ENCODE measurements at regions not wholly inside any gene's neighbourhood (a gene's known extent, or its start where the extent isn't known, plus 50 kb on each side); places are given as distances from the start of the nearest gene placed in this dataset.

DNA sequence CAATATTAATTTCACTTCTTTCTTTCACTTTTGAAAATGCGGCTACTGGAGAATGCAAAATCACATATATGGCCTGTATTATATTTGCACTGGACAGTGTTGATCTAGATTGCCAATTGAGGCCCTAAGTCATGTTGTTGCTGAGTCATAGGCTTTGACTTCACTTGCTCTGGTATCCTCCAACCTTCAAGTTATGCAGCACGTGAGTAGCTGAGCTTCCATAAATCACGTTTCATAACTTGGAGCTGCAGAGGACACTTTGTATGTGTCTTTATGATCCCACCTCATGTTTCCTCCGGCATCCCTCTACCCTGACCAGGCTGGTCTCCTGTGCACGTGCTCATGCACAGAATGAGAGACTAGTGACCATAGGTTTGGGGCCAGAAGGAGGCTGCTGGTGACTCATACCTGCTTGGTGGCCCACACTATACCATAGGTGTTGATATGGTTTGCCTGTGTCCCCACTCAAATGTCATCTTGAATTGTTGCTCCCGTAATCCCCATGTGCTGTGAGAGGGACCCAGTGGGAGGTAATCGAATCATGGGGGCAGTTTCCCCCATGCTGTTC lies 103.0 kb upstream of the TSPAN2 start:
- Histone ChIP-seq H3K27ac (ENCODE audit: insufficient read depth in 1 of 2, low read depth in 1 of 2, low read length in 2 of 2, poor library complexity in 1 of 2, severe bottlenecking in 2 of 2) (no peak overlapping the region), H3K9me3 (ENCODE audit: control extremely low read depth in 1 of 5, control insufficient read depth in 4 of 5, insufficient read depth in 2 of 5, low read depth in 1 of 5, low read length in 4 of 5) (no peaks in the 10 kb centered on the region), H3K27me3 (replicated peaks in 2 of 5; ENCODE audit: control insufficient read depth in 4 of 5, insufficient read depth in 5 of 5, low read length in 4 of 5) (peaks cover 0 to 4% (median 0%) of the 10 kb centered on the region in 5 experiments), H3K4me1 (ENCODE audit: control extremely low read depth in 1 of 4, control insufficient read depth in 4 of 4, insufficient read depth in 4 of 4, low read length in 3 of 4) (no peaks in the 10 kb centered on the region), H3K36me3 (ENCODE audit: control insufficient read depth in 4 of 4, insufficient read depth in 4 of 4, low read length in 3 of 4) (no peaks in the 10 kb centered on the region), H3K4me3 (ENCODE audit: control insufficient read depth in 1 of 7, extremely low read depth in 1 of 7, insufficient read depth in 4 of 7, low read depth in 2 of 7, low read length in 6 of 7) (no peak overlapping the region)
- 77% methylated on average over 4 of the region's 7 CpGs for WGBS (ENCODE audit: insufficient coverage)
- ChIA-PET POLR2A (no interaction called here), CTCF (no interaction called here)
- no peak for DNase-seq

DNA sequence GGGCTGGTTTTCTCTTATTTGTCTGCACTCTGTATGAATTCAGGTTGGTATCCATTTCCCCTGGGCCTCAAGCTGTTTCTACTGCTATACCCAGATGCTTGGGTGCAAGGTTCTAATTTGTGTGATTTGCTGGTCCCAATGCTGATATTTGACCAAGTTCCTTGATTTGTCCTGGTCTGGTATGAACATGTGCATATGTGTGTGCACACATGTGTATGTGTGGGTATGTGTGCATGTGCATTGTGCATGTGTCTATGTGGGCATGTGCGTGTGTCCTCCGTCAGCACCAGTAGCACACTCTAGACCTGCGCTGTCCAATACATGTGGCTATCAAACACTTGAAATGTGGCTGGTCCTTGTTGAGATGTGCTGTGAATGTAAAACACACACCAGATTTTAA lies 102.4 kb upstream of the TSPAN2 start:
- Histone ChIP-seq H3K9me3 (ENCODE audit: control extremely low read depth in 1 of 5, control insufficient read depth in 4 of 5, insufficient read depth in 2 of 5, low read depth in 1 of 5, low read length in 4 of 5) (no peaks in the 10 kb centered on the region), H3K4me3 (ENCODE audit: control insufficient read depth in 1 of 7, extremely low read depth in 1 of 7, insufficient read depth in 4 of 7, low read depth in 2 of 7, low read length in 6 of 7) (no peak overlapping the region), H3K36me3 (ENCODE audit: control insufficient read depth in 4 of 4, insufficient read depth in 4 of 4, low read length in 3 of 4) (no peaks in the 10 kb centered on the region), H3K4me1 (ENCODE audit: control extremely low read depth in 1 of 4, control insufficient read depth in 4 of 4, insufficient read depth in 4 of 4, low read length in 3 of 4) (no peaks in the 10 kb centered on the region), H3K27me3 (replicated peaks in 2 of 5; ENCODE audit: control insufficient read depth in 4 of 5, insufficient read depth in 5 of 5, low read length in 4 of 5) (peaks cover 0 to 4% (median 0%) of the 10 kb centered on the region in 5 experiments), H3K27ac (ENCODE audit: insufficient read depth in 1 of 2, low read depth in 1 of 2, low read length in 2 of 2, poor library complexity in 1 of 2, severe bottlenecking in 2 of 2) (no peak overlapping the region)
- WGBS (ENCODE audit: insufficient coverage) = 100% methylated on average over 3 of the region's 3 CpGs
- ChIA-PET CTCF (no interaction called here), POLR2A (no interaction called here)
- DNase-seq = no peak

DNA sequence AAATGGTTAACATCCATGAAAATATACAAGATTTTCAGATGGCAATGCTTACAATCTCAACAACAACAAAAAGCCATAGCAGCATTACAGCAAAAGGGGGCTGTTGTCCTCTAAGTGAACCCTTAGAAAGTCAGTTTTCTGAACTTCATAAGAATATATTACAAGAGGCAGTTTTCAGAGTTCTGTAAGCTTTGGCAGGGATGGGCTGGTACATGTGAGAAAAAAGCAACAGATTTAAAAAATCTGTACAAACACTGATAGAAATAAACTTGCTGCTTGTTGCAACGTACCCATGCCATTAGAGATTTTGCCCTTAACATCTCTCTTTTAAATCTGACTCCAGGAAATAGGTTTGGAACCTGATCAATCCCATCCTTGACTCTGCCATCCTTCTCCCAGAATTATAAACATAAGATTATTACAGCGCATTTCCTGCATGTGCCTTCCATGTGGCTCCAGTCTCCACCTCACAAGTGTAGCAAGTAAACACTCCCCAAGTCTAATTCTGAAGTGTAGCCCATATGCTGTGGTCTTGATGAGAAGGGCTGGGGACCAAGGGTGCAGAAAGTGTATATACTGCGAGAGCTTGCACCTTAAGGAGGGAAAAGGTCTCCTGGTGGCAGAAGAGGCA lies 101.4 kb upstream of the TSPAN2 start:
- CTCF ChIA-PET = interaction anchor here (0.6 kb wide), 1 partner anchor 980 kb away, joined by 3 read pairs; no protein-coding TSS in a partner anchor
- DNase-seq = no peak
- 87% methylated on average over 2 of the region's 3 CpGs for WGBS (ENCODE audit: insufficient coverage)
- Histone ChIP-seq H3K36me3 (ENCODE audit: control insufficient read depth in 4 of 4, insufficient read depth in 4 of 4, low read length in 3 of 4) (no peaks in the 10 kb centered on the region), H3K4me1 (ENCODE audit: control extremely low read depth in 1 of 4, control insufficient read depth in 4 of 4, insufficient read depth in 4 of 4, low read length in 3 of 4) (no peaks in the 10 kb centered on the region), H3K27ac (ENCODE audit: insufficient read depth in 1 of 2, low read depth in 1 of 2, low read length in 2 of 2, poor library complexity in 1 of 2, severe bottlenecking in 2 of 2) (no peak overlapping the region), H3K4me3 (ENCODE audit: control insufficient read depth in 1 of 7, extremely low read depth in 1 of 7, insufficient read depth in 4 of 7, low read depth in 2 of 7, low read length in 6 of 7) (no peak overlapping the region), H3K27me3 (replicated peaks in 2 of 5; ENCODE audit: control insufficient read depth in 4 of 5, insufficient read depth in 5 of 5, low read length in 4 of 5) (peaks cover 0 to 4% (median 0%) of the 10 kb centered on the region in 5 experiments), H3K9me3 (ENCODE audit: control extremely low read depth in 1 of 5, control insufficient read depth in 4 of 5, insufficient read depth in 2 of 5, low read depth in 1 of 5, low read length in 4 of 5) (no peaks in the 10 kb centered on the region)
- POLR2A ChIA-PET = no interaction called here

DNA sequence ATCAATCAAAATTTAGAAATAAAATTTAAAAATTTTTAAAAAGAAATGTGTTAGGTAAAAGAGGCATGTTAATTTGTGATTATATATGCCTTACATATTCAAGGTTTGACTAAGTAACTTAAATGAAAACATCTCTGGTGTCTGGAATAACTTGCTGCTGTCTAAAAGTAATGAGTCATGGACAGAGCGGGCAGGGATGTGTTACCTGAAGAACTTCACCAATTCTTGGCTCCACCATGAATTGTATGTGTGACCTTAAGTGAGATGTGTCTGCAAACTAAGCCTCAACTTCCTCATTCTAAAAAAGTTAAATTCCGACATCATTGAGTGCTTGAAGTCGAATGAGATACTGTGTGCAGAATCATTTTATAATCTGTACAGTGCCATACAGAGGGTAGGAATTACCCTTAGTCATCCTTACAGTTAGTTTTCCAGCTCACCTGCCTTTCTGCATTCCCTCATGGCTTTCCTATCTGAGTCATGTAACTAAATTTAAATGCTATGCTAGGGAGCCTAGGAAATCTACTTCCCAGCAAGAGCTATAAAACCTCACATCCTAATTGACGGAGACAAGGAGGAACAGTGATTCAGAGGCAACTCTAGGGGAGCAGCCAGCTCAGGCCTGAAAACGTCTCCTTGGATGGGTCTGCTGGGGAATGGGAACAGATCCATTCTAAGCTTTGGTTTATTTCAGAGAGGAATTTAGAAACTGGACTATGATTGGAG lies 100.7 kb upstream of the TSPAN2 start:
- no peaks in the 10 kb centered on the region for H3K9me3 ChIP-seq (ENCODE audit: control extremely low read depth in 1 of 5, control insufficient read depth in 4 of 5, insufficient read depth in 2 of 5, low read depth in 1 of 5, low read length in 4 of 5)
- H3K27ac ChIP-seq (ENCODE audit: insufficient read depth in 1 of 2, low read depth in 1 of 2, low read length in 2 of 2, poor library complexity in 1 of 2, severe bottlenecking in 2 of 2) = no peak overlapping the region
- peaks cover 0 to 4% (median 0%) of the 10 kb centered on the region in 5 experiments for H3K27me3 ChIP-seq (replicated peaks in 2 of 5; ENCODE audit: control insufficient read depth in 4 of 5, insufficient read depth in 5 of 5, low read length in 4 of 5)
- ChIA-PET POLR2A (no interaction called here), CTCF (interaction anchor here (0.6 kb wide), 1 partner anchor 981 kb away, joined by 3 read pairs; no protein-coding TSS in a partner anchor)
- DNase-seq = peak in 2 of 3 donors; percentile 11 to 37
- 60% methylated on average over 3 of the region's 5 CpGs for WGBS (ENCODE audit: insufficient coverage)
- no peaks in the 10 kb centered on the region for H3K4me1 ChIP-seq (ENCODE audit: control extremely low read depth in 1 of 4, control insufficient read depth in 4 of 4, insufficient read depth in 4 of 4, low read length in 3 of 4)
- H3K4me3 ChIP-seq (ENCODE audit: control insufficient read depth in 1 of 7, extremely low read depth in 1 of 7, insufficient read depth in 4 of 7, low read depth in 2 of 7, low read length in 6 of 7) = no peak overlapping the region
- H3K36me3 ChIP-seq (ENCODE audit: control insufficient read depth in 4 of 4, insufficient read depth in 4 of 4, low read length in 3 of 4) = no peaks in the 10 kb centered on the region

GRCh38 chr1:115188680-115189395 lies 99.5 kb upstream of the TSPAN2 start:
- Histone ChIP-seq H3K9me3 (ENCODE audit: control extremely low read depth in 1 of 5, control insufficient read depth in 4 of 5, insufficient read depth in 2 of 5, low read depth in 1 of 5, low read length in 4 of 5) (no peaks in the 10 kb centered on the region), H3K36me3 (ENCODE audit: control insufficient read depth in 4 of 4, insufficient read depth in 4 of 4, low read length in 3 of 4) (no peaks in the 10 kb centered on the region), H3K27ac (ENCODE audit: insufficient read depth in 1 of 2, low read depth in 1 of 2, low read length in 2 of 2, poor library complexity in 1 of 2, severe bottlenecking in 2 of 2) (no peak overlapping the region), H3K4me3 (ENCODE audit: control insufficient read depth in 1 of 7, extremely low read depth in 1 of 7, insufficient read depth in 4 of 7, low read depth in 2 of 7, low read length in 6 of 7) (no peak overlapping the region), H3K27me3 (replicated peaks in 2 of 5; ENCODE audit: control insufficient read depth in 4 of 5, insufficient read depth in 5 of 5, low read length in 4 of 5) (no peaks in the 10 kb centered on the region), H3K4me1 (ENCODE audit: control extremely low read depth in 1 of 4, control insufficient read depth in 4 of 4, insufficient read depth in 4 of 4, low read length in 3 of 4) (no peaks in the 10 kb centered on the region)
- 95% methylated on average over 3 of the region's 4 CpGs for WGBS (ENCODE audit: insufficient coverage)
- POLR2A ChIA-PET = interaction anchor here (0.6 kb wide), 2 partner anchors 79 to 640 kb away, joined by 3 read pairs; no protein-coding TSS in a partner anchor
- no peak for DNase-seq
- CTCF ChIA-PET = no interaction called here

- no peaks in the 10 kb centered on the region for H3K4me1 ChIP-seq (ENCODE audit: control extremely low read depth in 1 of 4, control insufficient read depth in 4 of 4, insufficient read depth in 4 of 4, low read length in 3 of 4)
- no peaks in the 10 kb centered on the region for H3K9me3 ChIP-seq (ENCODE audit: control extremely low read depth in 1 of 5, control insufficient read depth in 4 of 5, insufficient read depth in 2 of 5, low read depth in 1 of 5, low read length in 4 of 5)
- H3K27me3 ChIP-seq (replicated peaks in 2 of 5; ENCODE audit: control insufficient read depth in 4 of 5, insufficient read depth in 5 of 5, low read length in 4 of 5) = no peaks in the 10 kb centered on the region
- ChIA-PET CTCF (no interaction called here), POLR2A (no interaction called here)
- no peak for DNase-seq
- no peak overlapping the region for H3K4me3 ChIP-seq (ENCODE audit: control insufficient read depth in 1 of 7, extremely low read depth in 1 of 7, insufficient read depth in 4 of 7, low read depth in 2 of 7, low read length in 6 of 7)
- no peak overlapping the region for H3K27ac ChIP-seq (ENCODE audit: insufficient read depth in 1 of 2, low read depth in 1 of 2, low read length in 2 of 2, poor library complexity in 1 of 2, severe bottlenecking in 2 of 2)
- no peaks in the 10 kb centered on the region for H3K36me3 ChIP-seq (ENCODE audit: control insufficient read depth in 4 of 4, insufficient read depth in 4 of 4, low read length in 3 of 4)
- WGBS (ENCODE audit: insufficient coverage) = 98% methylated on average over 6 of the region's 8 CpGs
Measured at GRCh38 chr1:115186711-115187265, 97.5 kb upstream of the TSPAN2 start.

Measured in common myeloid progenitor, CD34-positive (primary cell).